H1 (cell line): ENCODE measurements at regions not wholly inside any gene's neighbourhood (a gene's known extent, or its start where the extent isn't known, plus 50 kb on each side); places are given as distances from the start of the nearest gene placed in this dataset.
A peak's percentile ranks its signal among the peaks of the same experiment; 100 is the strongest.

Experiments
- CTCF ChIA-PET: fragments of 300-600 bp; sonication (Branson Sonifier 250); formaldehyde crosslinking; loops from one replicate; lab custom pipeline; 2021; ENCODE audit not compliant: partially characterized antibody; lab: Charles Lee
- POLR2A ChIA-PET: fragments of 300-600 bp; sonication (Branson Sonifier 250); formaldehyde crosslinking; loops from one replicate; lab custom pipeline; 2021; ENCODE audit warnings: inconsistent platforms; ENCODE audit not compliant: partially characterized antibody; lab: Charles Lee
- DNase-seq, 2 experiments: peaks; one replicate each; pipeline versions ENCODE4 v3.0.0 to v3.0.0-alpha.2; 2010 to 2022; ENCODE audit warnings: low spot score in 2 of 2, low read depth in 1 of 2, mixed read lengths in 1 of 2
- FAIRE-seq: peaks from 2 replicates; lab custom pipeline; 2011; peaks lifted over from hg19 to GRCh38; lab: Jason Lieb, UNC
- H2AFZ ChIP-seq: 2 replicates; pipeline ENCODE4 v1.8.1; 2012; ENCODE audit warnings: low read length, inconsistent platforms
- H2AK5ac ChIP-seq: 2 replicates; pipeline ENCODE4 v1.6.1; 2013; ENCODE audit warnings: low read depth, low read length
- H2BK120ac ChIP-seq: replicated peaks from 2 replicates; pipeline ENCODE3; 2013; ENCODE audit warnings: low read depth, low read length, inconsistent platforms
- H2BK12ac ChIP-seq: 2 replicates; pipeline ENCODE4 v1.6.1; 2013; ENCODE audit warnings: low read depth, low read length
- H2BK15ac ChIP-seq: 2 replicates; pipeline ENCODE4 v1.6.1; 2013; ENCODE audit warnings: low read length
- H2BK20ac ChIP-seq: 2 replicates; pipeline ENCODE4 v1.6.1; 2013; ENCODE audit warnings: low read length
- H2BK5ac ChIP-seq: 2 replicates; pipeline ENCODE4 v1.6.1; 2013; ENCODE audit warnings: low read depth, low read length
- H3K14ac ChIP-seq: 2 replicates; pipeline ENCODE4 v1.6.1; 2013; ENCODE audit warnings: inconsistent platforms; ENCODE audit not compliant: insufficient read length
- H3K18ac ChIP-seq: 2 replicates; pipeline ENCODE4 v1.6.1; 2013; ENCODE audit warnings: low read length; ENCODE audit errors: extremely low read depth
- H3K23ac ChIP-seq: 2 replicates; pipeline ENCODE4 v1.6.1; 2013; ENCODE audit warnings: inconsistent platforms; ENCODE audit not compliant: insufficient read length
- H3K23me2 ChIP-seq: 2 replicates; pipeline ENCODE4 v1.6.1; 2013; ENCODE audit warnings: low read depth, low read length
- H3K27ac ChIP-seq: 2 replicates; pipeline ENCODE4 v1.6.1; 2011; ENCODE audit warnings: low read depth, low read length, inconsistent platforms
- H3K27me3 ChIP-seq, 4 experiments: replicated peaks in 1 of 4; 1 replicate in 1 of 4; 2 replicates in 3 of 4; pipeline versions ENCODE4 v1.6.1 to v1.8.1; 2011 to 2013; ENCODE audit warnings: low read length in 3 of 4, mild to moderate bottlenecking in 3 of 4, inconsistent platforms in 2 of 4, mixed read lengths in 2 of 4, moderate library complexity in 1 of 4; ENCODE audit not compliant: control insufficient read depth in 3 of 4, insufficient read depth in 3 of 4; ENCODE audit errors: extremely low read depth in 1 of 4
- H3K36me3 ChIP-seq, 4 experiments: 2 replicates each; pipeline versions ENCODE4 v1.6.1 to v1.8.1; 2011 to 2013; ENCODE audit warnings: mild to moderate bottlenecking in 4 of 4, low read length in 3 of 4, moderate library complexity in 2 of 4, control low read depth in 1 of 4, inconsistent platforms in 1 of 4; ENCODE audit not compliant: insufficient read depth in 4 of 4, control insufficient read depth in 2 of 4
- H3K4ac ChIP-seq: replicated peaks from 2 replicates; pipeline ENCODE3; 2013; ENCODE audit warnings: low read length, low read depth, mixed read lengths, inconsistent platforms; ENCODE audit not compliant: insufficient read length
- H3K4me1 ChIP-seq, 4 experiments: replicated peaks in 1 of 4; 1 replicate in 1 of 4; 2 replicates in 3 of 4; pipeline versions ENCODE4 v1.6.1 to v1.8.1; 2011 to 2013; ENCODE audit warnings: low read length in 3 of 4, inconsistent platforms in 2 of 4, mixed read lengths in 1 of 4; ENCODE audit not compliant: insufficient read depth in 4 of 4, control insufficient read depth in 3 of 4
- H3K4me2 ChIP-seq, 2 experiments: 2 replicates each; pipeline versions ENCODE4 v1.6.1 to v1.8.1; 2011 to 2013; ENCODE audit warnings: low read depth in 2 of 2, low read length in 2 of 2, control low read depth in 1 of 2, inconsistent platforms in 1 of 2, mild to moderate bottlenecking in 1 of 2; ENCODE audit not compliant: insufficient read depth in 1 of 2
- H3K4me3 ChIP-seq, 4 experiments: fragments of 200-600, 300-600 bp in 1 of 4; sonication (generic), shearing (Covaris generic), sonication (Bioruptor Twin) in 1 of 4; 2 replicates each; pipeline versions ENCODE4 v1.5.1 to v1.8.1; 2011 to 2016; ENCODE audit warnings: low read length in 4 of 4, low read depth in 3 of 4, control low read depth in 2 of 4, inconsistent platforms in 2 of 4, mild to moderate bottlenecking in 2 of 4, mixed read lengths in 1 of 4, moderate library complexity in 1 of 4; ENCODE audit not compliant: insufficient read depth in 2 of 4; ENCODE audit errors: extremely low read depth in 1 of 4
- H3K56ac ChIP-seq: replicated peaks from 2 replicates; pipeline ENCODE3; 2013; ENCODE audit warnings: low read depth, mild to moderate bottlenecking, mixed read lengths, low read length, inconsistent platforms; ENCODE audit not compliant: insufficient read length
- H3K79me1 ChIP-seq: 2 replicates; pipeline ENCODE4 v1.6.1; 2013; ENCODE audit warnings: low read depth, low read length, control low read depth
- H3K79me2 ChIP-seq, 2 experiments: 2 replicates each; pipeline versions ENCODE4 v1.6.1 to v1.8.1; 2012 to 2013; ENCODE audit warnings: low read length in 2 of 2, mild to moderate bottlenecking in 2 of 2, inconsistent platforms in 1 of 2; ENCODE audit not compliant: insufficient read depth in 2 of 2, control insufficient read depth in 1 of 2
- H3K9ac ChIP-seq, 4 experiments: replicated peaks in 1 of 4; 1 replicate in 1 of 4; 2 replicates in 3 of 4; pipeline versions ENCODE4 v1.6.1 to v1.8.1; 2011 to 2013; ENCODE audit warnings: low read depth in 3 of 4, low read length in 3 of 4, control low read depth in 2 of 4, mild to moderate bottlenecking in 2 of 4, moderate library complexity in 2 of 4, inconsistent platforms in 1 of 4; ENCODE audit errors: extremely low read depth in 1 of 4
- H3K9me3 ChIP-seq, 2 experiments: 2 replicates each; pipeline versions ENCODE4 v1.6.1 to v1.8.1; 2012 to 2013; ENCODE audit warnings: mild to moderate bottlenecking in 2 of 2, moderate library complexity in 2 of 2, control low read depth in 1 of 2, inconsistent platforms in 1 of 2, low read depth in 1 of 2, low read length in 1 of 2, mixed read lengths in 1 of 2; ENCODE audit not compliant: insufficient read depth in 2 of 2
- H4K20me1 ChIP-seq, 2 experiments: replicated peaks in 1 of 2; 2 replicates each; pipeline versions ENCODE3 to v1.8.1; 2011 to 2013; ENCODE audit warnings: inconsistent platforms in 2 of 2, low read length in 2 of 2, mild to moderate bottlenecking in 1 of 2; ENCODE audit not compliant: insufficient read depth in 2 of 2, control insufficient read depth in 1 of 2
- H4K5ac ChIP-seq: 2 replicates; pipeline ENCODE4 v1.6.1; 2013; ENCODE audit warnings: low read length, low read depth, mixed read lengths, inconsistent platforms; ENCODE audit not compliant: insufficient read length
- H4K8ac ChIP-seq: 2 replicates; pipeline ENCODE4 v1.8.0; 2013; ENCODE audit warnings: mild to moderate bottlenecking, moderate library complexity, low read length, inconsistent platforms; ENCODE audit not compliant: insufficient read depth; ENCODE audit errors: extremely low read depth
- H4K91ac ChIP-seq: replicated peaks from 2 replicates; pipeline ENCODE3; 2013; ENCODE audit warnings: low read length, mixed read lengths, inconsistent platforms; ENCODE audit not compliant: insufficient read length
- KDM5A ChIP-seq: fragments of 200-600 bp; IDR thresholded peaks from 2 replicates; pipeline ENCODE4 v1.7.1; 2012; ENCODE audit warnings: mild to moderate bottlenecking, low read length, inconsistent platforms, mixed read lengths
- RBBP5 ChIP-seq: IDR thresholded peaks from 2 replicates; pipeline ENCODE4 v1.7.1; 2012; ENCODE audit warnings: low read depth, mild to moderate bottlenecking, inconsistent platforms, low read length, moderate library complexity, borderline replicate concordance
- SP1 ChIP-seq: IDR thresholded peaks from 2 replicates; pipeline ENCODE4 v1.6.1; 2011; ENCODE audit warnings: low read depth, low read length
- WGBS, 2 experiments: shearing (Covaris generic) in 1 of 2; methylation state at CpG; one replicate each; pipeline versions ENCODE4 v1.1.6 to v1.1.7; 2013 to 2015; ENCODE audit warnings: low lambda C conversion rate in 2 of 2, mixed read lengths in 2 of 2, inconsistent platforms in 1 of 2, low coverage in 1 of 2, missing lambda C conversion rate in 1 of 2; ENCODE audit not compliant: insufficient replicate concordance in 2 of 2, insufficient coverage in 1 of 2, insufficient read length in 1 of 2; ENCODE audit errors: extremely low coverage in 1 of 2, missing lambda C conversion rate in 1 of 2; 5-methylcytosine and 5-hydroxymethylcytosine counted together

DNA sequence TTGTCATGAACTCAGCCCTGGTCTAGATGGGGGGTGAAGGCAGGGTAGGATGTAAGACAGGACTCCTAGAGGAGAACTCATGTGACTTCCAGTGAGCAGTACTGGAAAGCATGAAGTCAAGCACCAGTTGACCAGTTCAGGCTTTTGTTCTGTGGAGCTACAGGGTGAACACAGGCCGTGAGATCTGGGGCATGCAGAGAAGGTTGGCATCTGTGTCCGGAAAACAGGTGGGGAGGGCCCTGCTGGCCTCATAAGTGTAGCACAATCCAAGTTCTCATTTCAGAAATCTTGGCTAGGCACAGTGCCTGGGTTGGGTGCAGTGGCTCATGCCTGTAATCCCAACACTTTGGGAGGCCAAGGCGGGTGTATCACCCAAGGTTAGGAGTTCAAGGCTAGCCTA is 50.9 kb upstream of the SPATS2L start:
- Histone ChIP-seq H3K18ac (no peak overlapping the region), H3K9me3 (no peaks in the 10 kb centered on the region), H2BK5ac (no peak overlapping the region), H4K20me1 (no peaks in the 10 kb centered on the region), H3K27me3 (no peaks in the 10 kb centered on the region), H3K23ac (no peak overlapping the region), H4K8ac (no peak overlapping the region), H3K23me2 (no peaks in the 10 kb centered on the region), H3K14ac (no peak overlapping the region), H4K91ac (peak overlapping the region; percentile 71), H3K27ac (no peak overlapping the region), H3K4me1 (peaks cover 0 to 5% (median 2%) of the 10 kb centered on the region in 4 experiments; a peak in 3 of 7 replicates), H4K5ac (no peak overlapping the region), H2BK20ac (no peak overlapping the region; the same call in 1 of the 2 replicates), H2AFZ (no peak overlapping the region), H3K9ac (no peak overlapping the region), H2BK120ac (no peak overlapping the region), H3K56ac (no peak overlapping the region), H3K79me1 (no peaks in the 10 kb centered on the region), H2BK12ac (no peak overlapping the region), H3K4me3 (no peak overlapping the region), H3K4ac (no peak overlapping the region), H2AK5ac (no peak overlapping the region), H3K4me2 (no peak overlapping the region), H3K36me3 (no peaks in the 10 kb centered on the region), H2BK15ac (no peak overlapping the region), H3K79me2 (no peaks in the 10 kb centered on the region)
- WGBS, 2 experiments = 89% methylated on average over 3 of the region's 3 CpGs; no CpG with 5 or more reads in 1 of the 2 experiments
- no peak for DNase-seq
- FAIRE-seq = no peak
- TF ChIP-seq SP1 (no peak), RBBP5 (no peak), KDM5A (no peak)
- POLR2A ChIA-PET = no interaction called here
- CTCF ChIA-PET = interaction anchor here (1.1 to 1.4 kb wide), 2 partner anchors 13 to 24 kb away, joined by 4 read pairs; no protein-coding TSS in a partner anchor
